Right forelimb (tissue), 1 donor: ENCODE measurements at regions not wholly inside any gene's neighbourhood (a gene's known extent, or its start where the extent isn't known, plus 50 kb on each side); places are given as distances from the start of the nearest gene placed in this dataset.
A peak's percentile ranks its signal among the peaks of the same experiment; 100 is the strongest.
"Not testable (repeated sequence)": the region's sequence is repeated elsewhere in the genome, so short reads cannot be mapped to it uniquely, and the experiment has no call there.

ENCODE experiments used
- DNase-seq: peaks from one replicate; pipeline ENCODE4 v3.0.0-alpha.2; 2018

DNA sequence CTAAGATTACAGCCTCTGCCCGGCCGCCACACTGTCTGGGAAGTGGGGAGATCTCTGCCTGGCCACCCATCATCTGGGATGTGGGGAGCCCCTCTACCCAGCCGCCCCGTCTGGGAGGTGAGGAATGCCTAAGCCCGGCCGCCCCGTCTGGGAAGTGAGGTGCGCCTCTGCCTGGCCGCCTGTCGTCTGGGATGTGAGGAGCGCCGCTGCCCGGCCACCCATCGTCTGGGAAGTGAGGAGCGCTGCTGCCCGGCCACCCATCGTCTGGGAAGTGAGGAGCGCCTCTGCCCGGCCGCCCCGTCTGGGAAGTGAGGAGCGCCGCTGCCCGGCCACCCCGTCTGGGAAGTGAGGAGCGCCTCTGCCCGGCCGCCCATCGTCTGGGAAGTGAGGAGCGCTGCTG lies 135.9 kb upstream of the PROKR2 start:
- not testable (repeated sequence) for DNase-seq

DNA sequence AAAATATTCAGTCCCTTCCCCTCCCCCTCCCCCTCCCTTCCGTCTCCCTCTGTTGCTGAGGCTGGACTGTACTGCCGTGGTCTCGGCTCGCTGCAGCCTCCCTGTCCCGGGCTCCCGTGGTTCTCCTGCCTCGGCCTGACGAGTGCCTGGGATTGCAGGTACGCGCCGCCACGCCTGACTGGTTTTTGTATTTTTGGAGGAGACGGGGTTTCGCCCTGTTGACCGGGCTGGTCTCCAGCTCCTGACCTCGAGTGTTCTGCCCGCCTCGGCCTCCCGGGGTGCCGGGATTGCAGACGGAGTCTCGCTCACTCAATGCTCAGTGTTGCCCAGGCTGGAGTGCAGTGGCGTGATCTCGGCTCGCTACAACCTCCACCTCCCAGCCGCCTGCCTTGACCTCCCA lies 135.5 kb upstream of the PROKR2 start:
- DNase-seq = not testable (repeated sequence)

DNA sequence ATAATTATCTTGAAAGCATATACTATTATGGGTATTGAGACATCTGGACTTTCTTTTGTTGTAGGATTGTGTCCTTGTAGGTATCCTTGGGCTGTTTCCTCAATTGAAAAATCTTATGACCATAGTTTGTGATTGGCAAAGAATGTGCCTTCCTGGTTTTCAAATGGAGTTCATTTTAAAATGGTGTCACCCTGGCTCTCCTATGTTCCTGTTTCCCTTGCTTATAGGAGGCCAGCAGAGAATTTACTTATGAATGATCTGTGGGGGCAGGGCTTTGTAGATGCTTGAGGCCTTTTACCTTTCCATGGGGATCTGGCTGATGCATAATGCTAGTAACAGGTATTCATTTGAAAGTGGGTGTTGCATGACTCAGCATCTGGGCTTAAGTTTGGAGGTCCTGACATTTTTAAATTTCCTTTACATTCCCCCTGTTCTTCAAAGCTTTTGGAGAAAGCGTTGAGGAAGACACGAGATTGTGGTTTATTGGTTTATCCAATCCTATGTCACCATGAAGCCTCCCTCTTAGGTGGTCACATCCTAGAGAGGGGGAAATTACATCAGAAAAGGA lies 135.0 kb upstream of the PROKR2 start:
- DNase-seq = no peak

DNA sequence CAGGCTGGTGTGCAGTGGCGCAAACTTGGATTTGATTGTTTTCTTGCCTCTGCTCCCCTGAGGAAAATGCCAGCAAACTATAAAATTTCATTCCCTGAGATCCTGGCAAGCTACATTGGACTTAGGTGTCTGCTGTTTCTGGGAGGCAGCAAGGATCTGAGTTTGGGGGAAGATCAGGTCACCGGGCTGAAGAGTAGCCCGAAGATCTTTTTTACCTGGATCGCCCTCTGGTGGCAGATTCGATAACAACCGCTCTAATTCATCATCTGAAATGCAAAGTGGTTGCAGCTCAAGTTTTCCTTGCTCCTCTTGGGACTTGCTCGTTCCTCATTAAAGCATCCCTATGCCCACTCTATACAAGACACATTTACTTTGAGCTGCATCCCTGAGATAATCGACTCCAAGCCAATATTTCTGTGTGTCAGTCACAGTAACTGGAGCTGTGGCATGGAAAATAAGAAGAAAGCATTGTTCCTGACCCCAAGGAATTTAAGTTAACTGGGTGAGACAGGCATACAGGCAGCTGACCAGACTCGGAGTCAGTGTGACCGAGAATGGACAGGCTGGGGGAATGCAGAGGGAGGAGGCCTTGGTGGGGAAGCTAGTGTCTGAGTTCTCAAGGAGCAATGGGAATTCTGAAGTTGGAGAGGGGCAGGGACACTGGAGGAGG lies 131.8 kb upstream of the PROKR2 start:
- peak; percentile 70 for DNase-seq

DNA sequence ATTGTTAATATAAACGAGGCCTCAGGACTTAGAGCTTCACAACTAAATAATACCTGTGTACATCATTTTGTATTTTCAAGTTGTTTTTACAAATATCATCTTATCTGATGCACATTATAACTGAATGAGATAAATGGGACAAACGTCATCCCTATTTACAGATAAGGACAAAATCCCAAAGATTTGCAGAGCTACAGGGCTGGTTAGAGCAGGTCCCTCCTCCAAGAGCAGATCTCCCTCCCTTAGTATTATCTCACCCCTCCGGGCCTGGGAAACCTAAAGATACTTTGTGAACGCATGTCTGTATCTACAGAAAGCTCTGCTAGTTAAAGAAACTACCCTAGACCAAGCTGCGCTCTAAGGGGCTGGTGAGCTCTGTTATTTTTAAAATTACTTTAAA lies 130.4 kb upstream of the PROKR2 start:
- DNase-seq = no peak

DNA sequence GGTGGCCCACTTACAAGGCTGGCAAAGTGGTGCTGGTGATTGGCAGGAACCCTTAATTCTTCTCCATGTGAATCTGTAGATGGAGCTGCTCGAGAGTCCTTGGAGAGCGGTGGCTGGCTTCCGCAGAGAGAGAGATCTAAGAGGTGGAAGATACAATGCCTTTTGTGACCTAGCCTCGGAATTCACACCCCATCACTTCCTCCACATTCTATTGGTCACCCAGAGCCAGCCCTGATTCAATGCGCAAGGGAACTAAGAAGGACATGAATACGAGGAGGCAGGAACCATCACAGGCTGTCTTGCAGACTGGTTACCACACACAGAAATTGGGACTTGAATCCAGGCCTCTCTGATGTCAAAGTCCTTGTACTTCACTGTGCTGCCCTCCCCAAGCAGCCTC lies 128.9 kb upstream of the PROKR2 start:
- no peak for DNase-seq

DNA sequence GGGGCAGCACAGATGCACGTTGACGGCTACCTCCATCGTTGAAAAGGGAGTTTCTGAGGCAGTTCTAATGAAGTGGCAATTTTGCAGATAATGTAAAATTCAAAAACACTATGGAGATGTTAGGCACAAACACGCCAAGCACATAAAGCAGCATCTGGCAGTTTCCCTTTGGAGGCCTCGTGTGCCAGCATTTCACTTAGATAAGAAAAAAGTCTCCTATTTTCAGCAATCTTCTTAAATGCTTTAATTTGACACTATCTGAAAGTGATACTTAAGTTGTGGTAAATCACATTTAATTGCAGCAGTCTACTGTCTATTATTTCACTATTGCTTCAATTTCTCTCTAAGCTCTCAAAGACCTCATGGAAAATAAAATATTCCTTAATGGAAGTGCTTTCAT lies 125.3 kb upstream of the PROKR2 start:
- no peak for DNase-seq

DNA sequence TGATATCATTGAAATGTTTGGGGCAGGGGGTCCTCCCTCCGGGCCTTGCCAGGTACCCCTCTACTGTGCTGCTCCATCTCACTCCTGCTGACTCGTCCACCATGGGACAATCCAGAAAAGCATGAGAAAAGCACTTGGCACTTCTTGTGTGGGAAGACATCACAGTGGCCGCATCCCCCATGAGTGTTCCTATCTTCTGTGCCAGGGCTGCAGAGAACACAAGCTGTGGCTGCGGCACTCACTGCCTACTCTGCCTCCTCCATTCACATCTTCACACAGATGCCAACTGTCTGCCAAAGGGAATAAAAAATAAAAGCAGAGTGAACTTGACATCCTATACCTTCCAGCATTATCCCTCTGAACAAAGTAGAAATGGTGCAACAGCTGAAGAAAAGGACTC lies 117.4 kb upstream of the PROKR2 start:
- DNase-seq = no peak

DNA sequence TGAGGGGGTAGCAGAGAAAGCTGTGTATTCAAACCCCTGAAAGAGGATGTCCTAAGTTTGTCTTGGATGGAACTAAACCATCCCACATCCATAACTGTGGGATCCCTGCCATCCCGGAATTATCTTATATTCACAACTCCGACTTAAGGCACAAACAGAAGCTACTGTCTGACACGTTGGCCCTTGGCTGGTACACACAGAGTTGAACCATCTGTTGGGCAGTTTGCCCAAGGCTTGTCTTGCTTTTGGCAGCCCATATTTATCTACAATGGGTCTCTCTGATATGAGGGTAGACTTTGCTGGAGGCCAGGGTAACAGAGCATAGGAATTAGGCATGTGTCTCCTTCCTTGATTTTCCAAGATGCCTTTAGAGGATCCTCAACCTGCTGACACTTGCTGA lies 116.6 kb upstream of the PROKR2 start:
- no peak for DNase-seq

DNA sequence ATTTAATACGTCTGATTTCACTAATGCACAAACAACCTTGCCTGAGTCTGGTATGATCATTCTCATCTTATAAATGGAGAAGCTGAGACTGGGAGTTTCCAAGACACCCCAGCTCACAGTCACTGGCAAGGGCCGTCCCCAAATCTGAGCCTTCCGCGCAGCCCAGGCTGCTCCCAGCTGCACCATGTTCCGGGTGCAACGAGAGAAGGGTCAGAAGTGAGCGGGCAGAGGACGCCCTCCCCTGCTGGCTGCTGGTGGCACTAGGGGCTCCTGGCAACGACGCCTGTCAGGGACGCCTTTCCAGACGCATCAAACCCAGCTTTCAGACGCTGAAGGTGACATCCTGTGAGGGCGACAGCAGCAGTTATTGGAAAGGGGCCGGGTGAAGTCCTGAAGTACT lies 115.3 kb upstream of the PROKR2 start:
- no peak for DNase-seq

DNA sequence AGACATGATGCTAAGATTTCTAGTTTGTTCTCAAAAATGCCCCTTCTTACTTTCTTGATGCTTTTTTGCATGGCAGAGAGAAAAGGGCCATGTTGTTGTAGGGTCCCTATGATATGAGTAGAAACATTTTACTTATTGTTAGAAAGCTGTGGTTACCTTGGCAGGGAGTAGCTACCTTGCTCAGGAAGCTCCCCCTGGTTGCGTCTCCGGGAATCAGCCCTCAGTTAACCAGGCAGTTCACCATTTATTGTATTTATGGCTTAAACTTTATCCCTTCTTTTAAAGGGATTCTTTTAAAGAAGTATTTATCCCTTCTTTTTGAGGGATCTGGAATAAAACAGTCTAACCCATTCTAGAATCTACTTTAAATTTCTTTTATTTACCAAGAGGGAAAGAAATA lies 113.9 kb upstream of the PROKR2 start:
- DNase-seq = no peak

DNA sequence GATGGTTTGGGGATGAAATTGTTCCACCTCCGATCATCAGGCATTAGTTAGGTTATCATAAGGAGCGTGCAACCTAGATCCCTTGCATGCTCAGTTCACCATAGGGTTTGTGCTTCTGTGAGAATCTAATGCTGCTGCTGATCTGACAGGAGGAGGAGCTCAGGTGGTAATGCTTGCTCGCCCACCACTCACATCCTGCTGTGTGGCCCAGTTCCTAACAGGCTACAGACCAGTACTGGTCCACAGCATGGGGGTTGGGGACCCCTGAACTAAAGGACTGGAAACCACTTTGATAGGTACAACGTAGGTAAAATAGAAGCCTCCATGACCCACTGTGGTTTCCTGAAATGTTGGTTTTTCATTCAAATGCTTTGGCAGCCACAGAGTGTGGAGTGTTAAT lies 109.3 kb upstream of the PROKR2 start:
- DNase-seq = no peak

DNA sequence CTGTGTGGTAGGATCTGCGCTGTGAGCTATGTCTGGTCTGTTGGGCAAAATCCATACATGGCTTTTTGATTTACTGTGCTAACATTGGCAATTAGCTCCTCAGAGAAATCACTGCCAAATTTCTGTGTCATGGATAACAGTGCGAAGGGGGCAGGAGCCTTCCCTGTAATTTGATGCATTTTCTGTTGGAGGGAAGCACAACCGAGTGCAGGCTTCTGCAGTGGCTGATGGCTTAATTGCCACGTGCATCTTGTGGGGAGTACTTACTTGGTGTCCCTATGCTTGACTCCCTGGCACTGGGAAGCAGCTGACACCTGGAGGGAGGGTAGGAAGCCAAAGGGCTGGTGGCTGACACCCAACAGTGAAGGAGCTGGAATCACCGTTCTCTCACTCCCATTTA lies 99.3 kb upstream of the PROKR2 start:
- no peak for DNase-seq

DNA sequence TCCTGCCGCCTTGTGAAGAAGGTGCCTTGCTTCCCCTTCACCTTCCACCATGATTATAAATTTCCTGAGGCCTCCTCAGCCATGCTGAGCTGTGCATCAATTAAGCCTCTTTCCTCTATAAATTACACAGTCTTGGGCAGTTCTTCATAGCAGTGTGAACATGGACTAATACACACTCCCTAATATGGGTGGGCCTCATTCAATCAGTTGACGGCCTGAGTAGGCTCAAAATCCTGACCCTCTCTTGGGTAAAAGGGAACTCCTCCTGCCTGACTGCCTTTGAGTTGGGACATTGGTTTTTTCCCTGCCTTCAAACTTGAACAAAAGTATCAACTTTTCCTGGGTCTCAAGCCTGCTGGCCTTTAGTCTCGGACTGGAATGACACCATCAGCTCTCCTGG lies 96.6 kb upstream of the PROKR2 start:
- DNase-seq = no peak

DNA sequence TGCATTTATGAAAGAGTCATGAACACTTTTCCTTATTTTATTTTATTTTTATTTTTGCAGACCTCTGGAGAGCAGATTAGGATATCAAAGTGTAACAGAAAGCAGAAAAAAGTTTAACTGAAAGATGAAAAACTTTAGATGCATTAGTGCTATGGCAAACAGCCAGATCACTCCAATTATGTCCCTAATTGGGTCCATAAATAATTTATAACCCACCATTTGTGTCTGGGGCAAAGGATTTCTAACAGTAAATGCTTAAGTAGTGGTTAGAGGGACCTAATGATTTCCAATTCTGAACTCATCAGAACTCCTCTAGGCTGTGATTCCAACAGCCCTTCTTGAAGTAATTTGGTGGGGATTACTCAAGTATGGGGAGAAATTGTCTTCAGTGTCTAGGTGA lies 93.7 kb upstream of the PROKR2 start:
- DNase-seq = no peak

DNA sequence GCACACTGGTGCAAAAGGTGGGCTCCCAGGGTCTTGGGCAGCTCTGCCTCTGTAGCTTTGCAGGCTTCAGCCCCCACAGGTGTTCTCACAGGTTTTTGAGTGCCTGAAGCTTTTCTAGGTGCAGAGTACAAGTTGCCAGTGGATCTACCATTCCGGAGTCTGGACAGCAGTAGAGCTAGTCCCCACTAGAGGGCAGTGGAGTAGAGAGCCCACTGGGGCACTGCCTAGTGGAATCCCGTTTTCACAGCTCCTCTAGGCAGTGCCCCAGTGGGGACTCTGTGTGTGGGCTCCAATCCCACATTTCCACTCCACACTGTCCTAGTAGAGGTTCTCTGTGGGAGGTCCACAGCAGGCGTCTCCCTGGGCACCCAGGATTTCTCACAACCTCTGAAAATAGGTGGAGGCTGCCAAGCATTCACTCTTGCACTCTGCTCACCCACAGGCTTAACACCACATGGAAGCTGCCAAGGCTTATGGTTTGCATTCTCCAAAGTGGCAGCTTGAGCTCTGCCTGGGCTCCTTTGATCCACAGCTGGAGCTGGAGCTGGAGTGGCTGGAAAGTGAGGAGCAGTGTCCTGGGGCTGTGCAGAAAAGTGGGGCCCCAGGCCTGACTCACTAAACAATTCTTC lies 86.3 kb upstream of the PROKR2 start:
- no peak for DNase-seq

DNA sequence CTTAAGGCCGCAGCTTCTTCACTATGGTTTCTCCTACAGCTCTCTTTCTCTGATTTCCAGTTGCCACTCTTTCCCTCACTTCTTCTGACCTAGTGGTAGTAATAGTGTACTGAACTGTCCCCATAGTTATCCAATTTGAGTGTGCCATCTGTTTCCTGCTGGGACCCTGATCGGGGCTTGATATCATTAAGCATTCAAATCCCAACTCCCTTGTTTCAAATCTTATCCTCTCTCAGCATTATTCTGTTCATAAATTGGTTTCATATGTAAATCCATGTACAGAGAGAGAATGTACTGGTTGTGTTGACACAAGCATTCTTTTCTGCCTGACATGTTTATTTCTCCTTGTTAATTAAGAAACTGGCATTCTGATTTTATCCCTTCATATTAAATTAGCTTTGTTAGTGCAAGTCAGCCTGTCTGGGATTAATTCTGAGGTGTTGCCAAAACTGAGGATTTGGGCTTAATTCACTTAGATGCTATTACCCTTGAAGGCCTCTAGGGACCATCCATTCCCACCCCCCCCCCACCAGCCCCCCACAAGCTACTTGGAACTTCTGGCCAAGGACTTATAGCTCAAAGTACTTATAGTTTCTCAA lies 84.6 kb upstream of the PROKR2 start:
- DNase-seq = no peak

DNA sequence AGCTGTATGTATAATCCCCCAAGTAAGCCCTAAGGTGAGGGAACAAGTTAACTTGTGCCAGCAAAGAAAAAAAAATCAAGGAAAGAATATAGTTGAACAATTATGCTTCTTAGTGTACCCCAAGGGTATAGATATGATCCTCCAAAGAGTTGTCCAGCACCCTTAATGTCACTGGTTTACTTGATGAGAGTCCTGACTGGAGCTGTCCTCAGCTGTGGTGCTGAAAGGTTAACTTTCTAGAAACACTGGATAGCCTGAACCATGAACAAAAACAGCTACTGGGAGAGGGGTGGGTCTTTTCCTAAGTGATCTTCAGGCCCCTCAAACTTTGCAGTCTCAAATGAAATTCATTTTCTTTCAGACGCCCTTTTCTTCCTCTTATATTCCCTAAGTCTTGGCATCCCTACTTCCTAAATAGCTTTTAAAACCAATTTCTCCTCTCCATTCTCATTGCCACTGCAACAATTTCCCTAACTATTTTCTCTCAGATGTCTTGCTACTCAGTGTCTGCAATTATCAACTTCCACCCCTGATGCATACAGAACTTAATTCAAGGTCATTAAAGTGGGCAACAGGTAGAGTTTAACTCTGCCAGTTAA lies 83.5 kb upstream of the PROKR2 start:
- DNase-seq = peak; percentile 45

DNA sequence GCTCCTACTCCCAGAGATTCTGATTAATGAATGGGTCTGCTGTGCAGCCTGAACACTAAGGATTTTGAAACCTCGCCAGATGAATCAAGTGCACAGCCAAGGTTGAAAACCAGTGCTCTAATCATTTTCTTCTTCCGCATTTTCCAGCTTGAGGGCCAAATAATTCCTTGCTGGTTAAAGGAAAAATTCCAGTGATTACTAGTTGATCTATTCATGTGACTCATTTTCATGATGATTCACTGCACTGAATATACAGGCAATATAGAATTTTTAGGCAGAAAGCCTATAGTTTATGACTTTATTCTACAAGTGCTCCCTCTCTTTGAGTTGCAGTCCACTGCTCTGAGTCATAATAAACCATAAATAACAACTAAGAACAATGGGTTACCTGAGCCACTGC lies 80.6 kb upstream of the PROKR2 start:
- no peak for DNase-seq

DNA sequence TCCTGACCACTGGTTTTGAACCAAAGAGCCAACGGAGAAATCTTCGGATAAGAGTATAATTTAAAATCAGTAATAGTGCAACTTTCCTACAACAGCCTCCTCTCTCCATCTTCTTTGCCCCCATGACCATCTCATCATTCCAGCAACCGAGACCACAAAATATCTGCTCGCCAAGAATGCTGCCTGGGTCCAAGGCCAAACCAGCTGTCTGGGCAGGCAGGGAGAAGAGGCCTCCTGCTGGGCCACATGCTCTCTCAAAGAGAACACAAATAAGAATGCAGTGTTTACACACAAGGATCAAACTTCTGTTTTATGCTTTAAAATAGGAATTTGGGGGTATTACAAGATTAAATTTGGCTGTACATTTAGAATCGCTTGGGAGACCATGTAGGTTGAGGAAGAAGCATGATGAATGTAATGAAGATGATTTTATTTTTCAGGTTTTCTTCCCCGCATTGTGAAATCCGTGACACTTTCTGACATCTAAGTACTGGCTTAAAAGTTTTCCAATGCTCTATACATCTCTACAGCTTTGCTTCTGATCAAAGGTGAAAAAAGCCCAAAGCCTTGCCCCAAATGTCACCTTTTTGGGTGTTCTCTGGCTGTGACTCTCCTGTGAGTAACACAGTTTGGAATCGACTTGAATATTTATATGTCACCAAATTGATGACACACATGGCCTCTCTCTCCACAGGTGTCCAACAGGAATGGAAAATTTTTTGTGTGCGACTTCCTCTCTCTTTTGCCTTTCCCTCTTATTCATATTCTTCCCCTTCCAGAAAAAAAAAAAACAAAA lies 79.4 kb upstream of the PROKR2 start:
- no peak for DNase-seq

DNA sequence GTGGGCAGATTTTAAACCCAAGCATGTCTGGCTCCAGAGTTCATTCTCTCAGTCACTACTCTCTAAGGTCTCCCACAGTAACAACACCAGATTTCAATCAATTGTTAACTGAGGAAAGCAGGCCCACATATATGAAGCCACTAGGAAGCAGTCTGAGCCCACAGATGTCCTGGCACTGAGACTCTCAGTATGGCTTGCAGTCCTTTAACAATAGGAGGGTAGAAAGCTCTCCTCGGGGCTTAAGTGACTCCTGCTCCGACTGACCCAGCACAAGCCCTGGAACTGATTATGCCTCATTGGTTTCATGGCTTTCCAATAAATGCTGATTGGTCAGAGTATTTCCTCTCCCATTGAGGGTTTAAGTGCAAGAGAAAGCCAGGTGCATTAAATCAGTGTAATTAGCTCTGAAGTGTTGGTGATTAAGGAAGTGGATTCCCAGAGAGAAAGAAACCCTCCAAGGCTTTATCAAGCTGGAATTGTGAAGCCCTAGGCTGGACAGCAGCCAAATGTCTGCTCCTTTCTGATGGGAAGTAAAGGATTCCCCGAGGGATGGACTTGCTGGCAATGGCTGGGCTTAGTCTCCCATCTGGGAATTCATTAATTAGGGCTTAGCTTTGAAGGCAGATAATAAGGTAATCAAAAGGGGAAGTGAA lies 76.6 kb upstream of the PROKR2 start:
- DNase-seq = no peak

DNA sequence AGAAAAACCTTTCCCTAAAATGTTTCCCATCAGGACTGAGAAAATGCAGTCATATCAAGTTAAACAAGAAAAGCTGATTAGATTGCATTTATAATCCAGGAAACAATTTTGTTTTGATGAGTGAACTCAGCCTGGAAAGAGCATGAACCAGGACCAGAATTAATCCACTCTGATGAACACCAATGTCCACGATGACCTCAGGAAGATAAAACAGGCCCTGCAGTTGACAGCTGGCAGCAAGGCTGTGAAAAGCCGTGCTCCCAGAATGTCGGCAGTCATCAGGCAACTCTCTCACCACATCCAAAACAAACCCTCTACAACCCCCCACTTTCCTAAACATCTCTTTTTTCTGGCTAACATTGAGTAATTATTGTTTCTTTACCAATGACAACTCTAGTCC lies 74.0 kb upstream of the PROKR2 start:
- no peak for DNase-seq

DNA sequence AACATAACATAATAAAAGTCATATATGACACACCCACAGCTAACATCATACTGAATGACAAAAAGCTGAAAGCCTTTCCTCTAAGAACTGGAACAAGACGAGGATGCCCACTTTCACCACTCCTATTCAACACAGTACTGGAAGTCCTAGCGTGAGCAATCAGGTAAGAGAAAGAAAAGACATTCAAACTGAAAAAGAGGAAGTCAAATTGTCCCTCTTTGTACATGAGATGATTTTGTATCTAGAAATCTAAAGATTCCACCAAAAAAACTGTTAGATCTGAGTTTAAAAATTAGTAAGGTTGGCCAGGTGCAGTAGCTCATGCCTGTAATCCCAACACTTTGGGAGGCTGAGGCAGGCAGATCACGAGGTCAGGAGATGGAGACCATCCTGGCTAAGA lies 70.1 kb upstream of the PROKR2 start:
- not testable (repeated sequence) for DNase-seq
